ENCODE measurements at regions not wholly inside any gene's neighbourhood (a gene's known extent, or its start where the extent isn't known, plus 50 kb on each side); places are given as distances from the start of the nearest gene placed in this dataset.

GRCh38 chr13:34263681-34264080, 445.7 kb downstream of the RFC3 start:
- TF ChIP-seq CTCF (IDR thresholded peaks at IDR 0.05) (no peak), ZFX (IDR thresholded peaks at IDR 0.05; ENCODE audit: borderline replicate concordance) (no peak)

Data from 22Rv1 (cell line).